H9 (cell line): ENCODE measurements at regions not wholly inside any gene's neighbourhood (a gene's known extent, or its start where the extent isn't known, plus 50 kb on each side); places are given as distances from the start of the nearest gene placed in this dataset.

Experiments used
- DNase-seq: peaks from one replicate; pipeline ENCODE4 v3.0.0-alpha.2; 2017
- H2AFZ ChIP-seq: one replicate; pipeline ENCODE4 v1.6.1; 2013; ENCODE audit warnings: mild to moderate bottlenecking, low read length, control low read depth, moderate library complexity
- H2AK5ac ChIP-seq: 2 replicates; pipeline ENCODE4 v1.6.1; 2013; ENCODE audit warnings: low read length, control low read depth, mixed read lengths; ENCODE audit not compliant: insufficient read length
- H2BK120ac ChIP-seq: one replicate; pipeline ENCODE4 v1.6.1; 2013; ENCODE audit warnings: low read depth, mild to moderate bottlenecking, low read length, control low read depth, inconsistent platforms; ENCODE audit not compliant: poor library complexity, severe bottlenecking
- H2BK12ac ChIP-seq: 2 replicates; pipeline ENCODE4 v1.6.1; 2013; ENCODE audit warnings: low read length, control low read depth, mixed read lengths, low read depth; ENCODE audit not compliant: insufficient read length
- H2BK15ac ChIP-seq: 2 replicates; pipeline ENCODE4 v1.6.1; 2013; ENCODE audit warnings: low read depth, low read length, control low read depth
- H2BK20ac ChIP-seq: one replicate; pipeline ENCODE4 v1.6.1; 2013; ENCODE audit warnings: low read depth, mild to moderate bottlenecking, low read length, control low read depth, inconsistent platforms; ENCODE audit not compliant: poor library complexity, severe bottlenecking
- H2BK5ac ChIP-seq: 2 replicates; pipeline ENCODE4 v1.6.1; 2013; ENCODE audit warnings: low read length, control low read depth, mixed read lengths; ENCODE audit not compliant: insufficient read length
- H3K14ac ChIP-seq: 2 replicates; pipeline ENCODE4 v1.6.1; 2013; ENCODE audit warnings: low read length, control low read depth; ENCODE audit not compliant: insufficient read depth
- H3K18ac ChIP-seq: 2 replicates; pipeline ENCODE4 v1.6.1; 2013; ENCODE audit warnings: low read depth, mild to moderate bottlenecking, mixed read lengths, low read length, control low read depth; ENCODE audit not compliant: insufficient read length
- H3K23ac ChIP-seq: 2 replicates; pipeline ENCODE4 v1.6.1; 2013; ENCODE audit warnings: low read length, control low read depth, mixed read lengths, low read depth; ENCODE audit not compliant: insufficient read length
- H3K23me2 ChIP-seq: 2 replicates; pipeline ENCODE4 v1.6.1; 2013; ENCODE audit warnings: low read depth, mild to moderate bottlenecking, mixed read lengths, low read length, control low read depth; ENCODE audit not compliant: insufficient read length, poor library complexity, severe bottlenecking
- H3K27ac ChIP-seq: 2 replicates; pipeline ENCODE4 v1.5.1; 2013; ENCODE audit warnings: low read length, control low read depth, mixed read lengths, low read depth; ENCODE audit not compliant: insufficient read length
- H3K27me3 ChIP-seq: 2 replicates; pipeline ENCODE4 v1.6.1; 2013; ENCODE audit warnings: low read length, control low read depth, inconsistent platforms; ENCODE audit not compliant: insufficient read depth
- H3K4ac ChIP-seq: 2 replicates; pipeline ENCODE4 v1.6.1; 2013; ENCODE audit warnings: low read depth, mild to moderate bottlenecking, control low read depth, inconsistent platforms, low read length, moderate library complexity
- H3K4me1 ChIP-seq: 2 replicates; pipeline ENCODE4 v1.6.1; 2013; ENCODE audit warnings: low read length, control low read depth, inconsistent platforms; ENCODE audit not compliant: insufficient read depth
- H3K4me2 ChIP-seq: 2 replicates; pipeline ENCODE4 v1.6.1; 2013; ENCODE audit warnings: low read length, control low read depth, mixed read lengths; ENCODE audit not compliant: insufficient read length, insufficient read depth
- H3K56ac ChIP-seq: 2 replicates; pipeline ENCODE4 v1.6.1; 2013; ENCODE audit warnings: low read depth, mild to moderate bottlenecking, mixed read lengths, low read length, control low read depth; ENCODE audit not compliant: insufficient read length
- H3K79me1 ChIP-seq: 2 replicates; pipeline ENCODE4 v1.6.1; 2013; ENCODE audit warnings: low read depth, mild to moderate bottlenecking, moderate library complexity, low read length, control low read depth, inconsistent platforms; ENCODE audit not compliant: insufficient read depth, poor library complexity, severe bottlenecking
- H3K79me2 ChIP-seq: 2 replicates; pipeline ENCODE4 v1.6.1; 2013; ENCODE audit warnings: low read length, control low read depth, inconsistent platforms; ENCODE audit not compliant: insufficient read depth
- H3K9ac ChIP-seq: 2 replicates; pipeline ENCODE4 v1.6.1; 2013; ENCODE audit warnings: low read length, control low read depth, mixed read lengths; ENCODE audit not compliant: insufficient read length; ENCODE audit errors: extremely low read depth
- H3K9me3 ChIP-seq: one replicate; pipeline ENCODE4 v1.6.1; 2013; ENCODE audit warnings: low read depth, low read length, inconsistent platforms; ENCODE audit not compliant: control insufficient read depth
- H3T11ph ChIP-seq: one replicate; pipeline ENCODE4 v1.6.1; 2013; ENCODE audit warnings: mild to moderate bottlenecking, low read length, control low read depth, inconsistent platforms
- H4K20me1 ChIP-seq: one replicate; pipeline ENCODE4 v1.6.1; 2013; ENCODE audit not compliant: control insufficient read depth, insufficient read length, insufficient read depth
- H4K5ac ChIP-seq: 2 replicates; pipeline ENCODE4 v1.6.1; 2013; ENCODE audit warnings: low read depth, mild to moderate bottlenecking, mixed read lengths, low read length, control low read depth; ENCODE audit not compliant: insufficient read length
- H4K8ac ChIP-seq: replicated peaks from 2 replicates; pipeline ENCODE4 v1.6.1; 2013; ENCODE audit warnings: low read length, control low read depth, mixed read lengths, low read depth; ENCODE audit not compliant: insufficient read length
- H4K91ac ChIP-seq: 2 replicates; pipeline ENCODE4 v1.6.1; 2013; ENCODE audit warnings: low read depth, mild to moderate bottlenecking, moderate library complexity, mixed read lengths, low read length, control low read depth; ENCODE audit not compliant: insufficient read length
- H3K27ac Mint-ChIP-seq, 3 experiments: 2 replicates in 2 of 3; 3 replicates in 1 of 3; pipeline ENCODE4 v1.8.0; 2020 to 2021; ENCODE audit warnings: mixed read lengths in 3 of 3, mild to moderate bottlenecking in 1 of 3, moderate library complexity in 1 of 3
- H3K27me3 Mint-ChIP-seq: 2 replicates; pipeline ENCODE4 v1.8.0; 2021; ENCODE audit warnings: low read depth, mild to moderate bottlenecking, moderate library complexity, mixed read lengths
- H3K36me3 Mint-ChIP-seq, 3 experiments: 2 replicates in 2 of 3; 3 replicates in 1 of 3; pipeline ENCODE4 v1.8.0; 2020 to 2021; ENCODE audit warnings: low read depth in 3 of 3, mixed read lengths in 3 of 3; ENCODE audit not compliant: insufficient read depth in 1 of 3
- H3K4me1 Mint-ChIP-seq, 2 experiments: 2 replicates each; pipeline ENCODE4 v1.8.0; 2020; ENCODE audit warnings: mixed read lengths in 2 of 2
- H3K4me3 Mint-ChIP-seq, 2 experiments: 2 replicates in 1 of 2; 3 replicates in 1 of 2; pipeline ENCODE4 v1.8.0; 2020 to 2021; ENCODE audit warnings: mild to moderate bottlenecking in 2 of 2, mixed read lengths in 2 of 2, moderate library complexity in 1 of 2
- H3K9me3 Mint-ChIP-seq, 2 experiments: 2 replicates in 1 of 2; 3 replicates in 1 of 2; pipeline ENCODE4 v1.8.0; 2020; ENCODE audit warnings: mild to moderate bottlenecking in 2 of 2, mixed read lengths in 2 of 2, moderate library complexity in 1 of 2
- WGBS: extraction: QIAGEN DNeasy Blood & Tissue Kit; methylation state at CpG from one replicate; pipeline ENCODE4 v1.1.7; 2013; ENCODE audit warnings: missing lambda C conversion rate, low lambda C conversion rate, mixed read lengths; ENCODE audit not compliant: insufficient read length; ENCODE audit errors: extremely low coverage; 5-methylcytosine and 5-hydroxymethylcytosine counted together
- TF ChIP-seq, protein P1 (sequence below): fragments of 200-600 bp; sonication (generic); conservative IDR thresholded peaks from 3 replicates; pipeline ENCODE4 v1.8.0; 2021; ENCODE audit warnings: antibody characterized with exemption, mild to moderate bottlenecking

DNA sequence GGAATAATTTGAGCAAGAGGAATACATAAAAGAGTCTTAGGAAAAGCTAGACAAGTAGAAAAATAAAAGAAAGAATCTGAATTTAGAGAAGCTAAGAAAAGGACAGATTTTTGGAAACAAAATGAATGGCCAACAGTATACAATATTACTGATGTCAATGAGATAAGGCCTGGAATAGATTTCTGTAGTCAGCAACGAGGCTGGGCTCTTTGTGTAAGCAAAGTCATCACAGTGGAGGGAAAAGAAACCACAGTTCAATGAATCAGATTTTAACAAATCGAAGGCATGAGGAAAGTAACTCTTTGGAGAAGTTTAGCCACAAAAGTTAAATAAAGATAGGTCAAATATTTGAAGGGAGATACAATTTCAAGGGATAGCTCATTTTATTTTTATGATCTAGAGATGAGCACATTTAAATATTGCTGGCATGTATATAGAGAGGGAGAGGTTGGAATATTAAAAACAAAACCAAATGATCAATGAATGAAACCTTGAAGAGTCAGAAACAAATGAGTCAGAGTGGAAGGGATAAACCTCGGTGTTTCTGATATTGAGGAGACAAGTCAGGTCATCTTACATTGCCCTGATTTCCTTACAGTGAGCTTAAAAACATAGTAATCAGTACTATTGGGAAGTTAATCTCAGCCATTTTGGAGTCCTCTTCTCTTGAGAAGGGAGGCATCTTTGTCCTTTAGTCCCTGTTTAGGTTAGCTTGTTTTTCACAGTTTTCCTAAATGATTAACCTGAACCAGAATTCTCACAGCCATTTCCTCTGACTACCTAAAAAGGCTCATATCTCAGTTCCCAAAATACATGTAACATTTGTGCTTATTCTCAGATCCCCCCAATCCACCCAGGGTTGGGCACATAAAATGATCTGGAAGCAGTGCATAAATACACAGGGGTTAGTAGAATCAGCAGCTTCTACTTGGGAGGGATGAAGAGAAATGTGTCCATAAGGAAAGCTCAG lies 620.0 kb upstream of the B3GALT2 start:
- no peak overlapping the region for H2AFZ ChIP-seq
- Mint-ChIP-seq H3K27me3 (no peaks in the 10 kb centered on the region), H3K4me1 (no peaks in the 10 kb centered on the region), H3K36me3 (no peaks in the 10 kb centered on the region), H3K4me3 (no peak overlapping the region), H3K9me3 (no peaks in the 10 kb centered on the region), H3K27ac (no peak overlapping the region)
- H2BK20ac ChIP-seq = no peak overlapping the region
- no peaks in the 10 kb centered on the region for H3K79me2 ChIP-seq
- no peak overlapping the region for H3K9ac ChIP-seq
- no peak overlapping the region for H2BK15ac ChIP-seq
- no peak overlapping the region for H3K4me2 ChIP-seq
- no peaks in the 10 kb centered on the region for H4K20me1 ChIP-seq
- TF ChIP-seq, protein P1, sequence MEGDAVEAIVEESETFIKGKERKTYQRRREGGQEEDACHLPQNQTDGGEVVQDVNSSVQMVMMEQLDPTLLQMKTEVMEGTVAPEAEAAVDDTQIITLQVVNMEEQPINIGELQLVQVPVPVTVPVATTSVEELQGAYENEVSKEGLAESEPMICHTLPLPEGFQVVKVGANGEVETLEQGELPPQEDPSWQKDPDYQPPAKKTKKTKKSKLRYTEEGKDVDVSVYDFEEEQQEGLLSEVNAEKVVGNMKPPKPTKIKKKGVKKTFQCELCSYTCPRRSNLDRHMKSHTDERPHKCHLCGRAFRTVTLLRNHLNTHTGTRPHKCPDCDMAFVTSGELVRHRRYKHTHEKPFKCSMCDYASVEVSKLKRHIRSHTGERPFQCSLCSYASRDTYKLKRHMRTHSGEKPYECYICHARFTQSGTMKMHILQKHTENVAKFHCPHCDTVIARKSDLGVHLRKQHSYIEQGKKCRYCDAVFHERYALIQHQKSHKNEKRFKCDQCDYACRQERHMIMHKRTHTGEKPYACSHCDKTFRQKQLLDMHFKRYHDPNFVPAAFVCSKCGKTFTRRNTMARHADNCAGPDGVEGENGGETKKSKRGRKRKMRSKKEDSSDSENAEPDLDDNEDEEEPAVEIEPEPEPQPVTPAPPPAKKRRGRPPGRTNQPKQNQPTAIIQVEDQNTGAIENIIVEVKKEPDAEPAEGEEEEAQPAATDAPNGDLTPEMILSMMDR = no peak
- no peak overlapping the region for H3K18ac ChIP-seq
- no peak overlapping the region for H4K91ac ChIP-seq
- no peak overlapping the region for H3K27ac ChIP-seq
- no peak overlapping the region for H2BK5ac ChIP-seq
- H3K4ac ChIP-seq = no peak overlapping the region
- H3K27me3 ChIP-seq = no peaks in the 10 kb centered on the region
- no peaks in the 10 kb centered on the region for H3K79me1 ChIP-seq
- no CpG with 5 or more reads among the region's 3 CpGs for WGBS
- H3K56ac ChIP-seq = no peak overlapping the region
- H4K5ac ChIP-seq = no peak overlapping the region
- H4K8ac ChIP-seq = no peak overlapping the region
- no peaks in the 10 kb centered on the region for H3K23me2 ChIP-seq
- H2AK5ac ChIP-seq = no peak overlapping the region
- no peak overlapping the region for H3K14ac ChIP-seq
- no peak overlapping the region for H3K23ac ChIP-seq
- no peak for DNase-seq
- H3K9me3 ChIP-seq = no peaks in the 10 kb centered on the region
- no peak overlapping the region for H2BK12ac ChIP-seq
- H2BK120ac ChIP-seq = no peak overlapping the region
- no peak overlapping the region for H3T11ph ChIP-seq
- no peaks in the 10 kb centered on the region for H3K4me1 ChIP-seq
